BJ (cell line): ENCODE measurements at regions not wholly inside any gene's neighbourhood (a gene's known extent, or its start where the extent isn't known, plus 50 kb on each side); places are given as distances from the start of the nearest gene placed in this dataset.

Experiments
- CTCF ChIA-PET: fragments of 350-600 bp; formaldehyde crosslinking; extraction: SDS; loops from one replicate; lab custom pipeline; 2021; ENCODE audit warnings: antibody characterized with exemption, inconsistent platforms; lab: Yijun Ruan, JAX
- POLR2A ChIA-PET: fragments of 300-600 bp; sonication (Branson Sonifier 250); formaldehyde crosslinking; extraction: SDS; loops from one replicate; lab custom pipeline; 2021; ENCODE audit warnings: antibody characterized with exemption; lab: Charles Lee
- DNase-seq: peaks from one replicate; pipeline ENCODE4 v3.0.0-alpha.2; 2011; ENCODE audit warnings: low read depth
- H3K27me3 ChIP-seq: 2 replicates; pipeline ENCODE4 v1.6.0; 2011; ENCODE audit warnings: low read length; ENCODE audit not compliant: control insufficient read depth, insufficient read depth
- H3K36me3 ChIP-seq: 2 replicates; pipeline ENCODE4 v1.5.1; 2011; ENCODE audit warnings: low read length; ENCODE audit not compliant: control insufficient read depth, insufficient read depth
- H3K4me3 ChIP-seq: 2 replicates; pipeline ENCODE4 v1.5.1; 2011; ENCODE audit warnings: low read depth, mild to moderate bottlenecking, control low read depth, low read length
- CTCF ChIP-seq: IDR thresholded peaks from 2 replicates; pipeline ENCODE4 v1.5.1; 2011; ENCODE audit warnings: low read depth, mild to moderate bottlenecking, control low read depth, inconsistent platforms, low read length, moderate library complexity; ENCODE audit not compliant: insufficient read depth

- no peak for TF ChIP-seq CTCF
- Histone ChIP-seq H3K4me3 (no peak overlapping the region), H3K36me3 (no peaks in the 10 kb centered on the region), H3K27me3 (no peaks in the 10 kb centered on the region)
- ChIA-PET POLR2A (no interaction called here), CTCF (no interaction called here)
- DNase-seq = no peak
These were observed 385.5 kb downstream of the SHANK2 start for GRCh38 chr11:70866834-70867233.

- CTCF ChIA-PET = interaction anchor here (0.7 kb wide), 1 partner anchor 52 kb away, joined by 3 read pairs; no protein-coding TSS in a partner anchor
- H3K27me3 ChIP-seq = no peaks in the 10 kb centered on the region
- POLR2A ChIA-PET = no interaction called here
These were observed 384.9 kb downstream of the SHANK2 start for GRCh38 chr11:70867281-70868047.

GRCh38 chr11:70868341-70868885 is 384.0 kb downstream of the SHANK2 start:
- POLR2A ChIA-PET = no interaction called here

More at GRCh38 chr11:70867281-70868047, 384.9 kb downstream of the SHANK2 start:
- H3K36me3 ChIP-seq = no peaks in the 10 kb centered on the region
- no peak overlapping the region for H3K4me3 ChIP-seq
- TF ChIP-seq CTCF = no peak
- DNase-seq = no peak

GRCh38 chr11:70869054-70869453 is 383.3 kb downstream of the SHANK2 start:
- CTCF ChIA-PET = no interaction called here
- POLR2A ChIA-PET = no interaction called here
- no peaks in the 10 kb centered on the region for H3K27me3 ChIP-seq
- H3K4me3 ChIP-seq = no peak overlapping the region
- TF ChIP-seq CTCF = no peak
- no peak for DNase-seq
- H3K36me3 ChIP-seq = no peaks in the 10 kb centered on the region

More at GRCh38 chr11:70868341-70868885, 384.0 kb downstream of the SHANK2 start:
- Histone ChIP-seq H3K27me3 (no peaks in the 10 kb centered on the region), H3K4me3 (no peak overlapping the region), H3K36me3 (no peaks in the 10 kb centered on the region)
- CTCF ChIA-PET = no interaction called here
- DNase-seq = no peak
- no peak for TF ChIP-seq CTCF

- Histone ChIP-seq H3K4me3 (no peak overlapping the region), H3K36me3 (no peaks in the 10 kb centered on the region), H3K27me3 (no peaks in the 10 kb centered on the region)
- DNase-seq = no peak
- TF ChIP-seq CTCF = no peak
- ChIA-PET POLR2A (no interaction called here), CTCF (no interaction called here)
These were observed 380.5 kb downstream of the SHANK2 start for GRCh38 chr11:70871881-70872280.
